Mesenchymal stem cell (in vitro differentiated cells and primary cell): ENCODE measurements at regions not wholly inside any gene's neighbourhood (a gene's known extent, or its start where the extent isn't known, plus 50 kb on each side); places are given as distances from the start of the nearest gene placed in this dataset.

Source experiments
- DNase-seq: peaks from one replicate; pipeline ENCODE4 v3.0.0-alpha.2; 2013
- H2AFZ ChIP-seq: one replicate; pipeline ENCODE4 v1.6.1; 2013; ENCODE audit warnings: low read depth, mild to moderate bottlenecking, control low read depth, inconsistent platforms, low read length, moderate library complexity
- H2AK5ac ChIP-seq: 2 replicates; pipeline ENCODE4 v1.6.1; 2013; ENCODE audit warnings: low read length, moderate library complexity, mild to moderate bottlenecking, inconsistent platforms; ENCODE audit not compliant: severe bottlenecking
- H2BK120ac ChIP-seq: one replicate; pipeline ENCODE4 v1.6.1; 2013; ENCODE audit warnings: low read depth, mild to moderate bottlenecking, inconsistent platforms, low read length, moderate library complexity
- H2BK12ac ChIP-seq, 2 experiments: one replicate each; pipeline ENCODE4 v1.6.1; 2013; ENCODE audit warnings: inconsistent platforms in 2 of 2, low read length in 2 of 2, mild to moderate bottlenecking in 2 of 2, moderate library complexity in 2 of 2, control low read depth in 1 of 2
- H2BK15ac ChIP-seq: one replicate; pipeline ENCODE4 v1.6.1; 2013; ENCODE audit warnings: mild to moderate bottlenecking, low read depth, inconsistent platforms; ENCODE audit not compliant: poor library complexity, severe bottlenecking
- H2BK5ac ChIP-seq: 2 replicates; pipeline ENCODE4 v1.6.1; 2013; ENCODE audit warnings: low read depth, mild to moderate bottlenecking, low read length, control low read depth, inconsistent platforms; ENCODE audit not compliant: poor library complexity, severe bottlenecking
- H3K14ac ChIP-seq, 2 experiments: one replicate each; pipeline ENCODE4 v1.6.1; 2013; ENCODE audit warnings: inconsistent platforms in 2 of 2, low read length in 2 of 2, control low read depth in 1 of 2, mild to moderate bottlenecking in 1 of 2, moderate library complexity in 1 of 2
- H3K18ac ChIP-seq, 2 experiments: one replicate each; pipeline ENCODE4 v1.6.1; 2013; ENCODE audit warnings: inconsistent platforms in 2 of 2, low read length in 2 of 2, control low read depth in 1 of 2, low read depth in 1 of 2, mild to moderate bottlenecking in 1 of 2
- H3K23ac ChIP-seq, 2 experiments: one replicate each; pipeline ENCODE4 v1.6.1; 2013; ENCODE audit warnings: inconsistent platforms in 2 of 2, low read length in 2 of 2, mild to moderate bottlenecking in 2 of 2, moderate library complexity in 2 of 2, control low read depth in 1 of 2
- H3K27ac ChIP-seq: 2 replicates; pipeline ENCODE4 v1.5.1; 2013; ENCODE audit warnings: mild to moderate bottlenecking, moderate library complexity, low read length, control low read depth, inconsistent platforms; ENCODE audit not compliant: poor library complexity, severe bottlenecking
- H3K27me3 ChIP-seq, 2 experiments: 2 replicates each; pipeline versions ENCODE4 v1.6.1 to v1.7.0; 2013; ENCODE audit warnings: low read length in 2 of 2, mild to moderate bottlenecking in 2 of 2, moderate library complexity in 2 of 2, control low read depth in 1 of 2, inconsistent platforms in 1 of 2; ENCODE audit not compliant: control insufficient read depth in 1 of 2, insufficient read depth in 1 of 2
- H3K36me3 ChIP-seq, 2 experiments: 2 replicates each; pipeline versions ENCODE4 v1.6.1 to v1.7.0; 2013; ENCODE audit warnings: low read length in 2 of 2, control low read depth in 1 of 2, inconsistent platforms in 1 of 2, low read depth in 1 of 2, mild to moderate bottlenecking in 1 of 2; ENCODE audit not compliant: insufficient read depth in 2 of 2, control insufficient read depth in 1 of 2
- H3K4ac ChIP-seq, 2 experiments: one replicate each; pipeline ENCODE4 v1.6.1; 2013; ENCODE audit warnings: inconsistent platforms in 2 of 2, low read length in 2 of 2, mild to moderate bottlenecking in 2 of 2, moderate library complexity in 2 of 2, control low read depth in 1 of 2, low read depth in 1 of 2
- H3K4me1 ChIP-seq: 2 replicates; pipeline ENCODE4 v1.6.1; 2013; ENCODE audit warnings: low read depth, low read length, control low read depth; ENCODE audit not compliant: control insufficient read depth, insufficient read depth
- H3K4me2 ChIP-seq: 2 replicates; pipeline ENCODE4 v1.6.1; 2013; ENCODE audit warnings: low read length, mild to moderate bottlenecking, inconsistent platforms; ENCODE audit not compliant: poor library complexity, severe bottlenecking
- H3K4me3 ChIP-seq, 2 experiments: 2 replicates each; pipeline versions ENCODE4 v1.5.1 to v1.7.0; 2013; ENCODE audit warnings: low read length in 2 of 2, mild to moderate bottlenecking in 2 of 2, control low read depth in 1 of 2, low read depth in 1 of 2; ENCODE audit not compliant: insufficient read depth in 1 of 2
- H3K79me1 ChIP-seq: replicated peaks from 2 replicates; pipeline ENCODE4 v1.6.1; 2013; ENCODE audit warnings: mild to moderate bottlenecking, control low read depth, low read length, inconsistent platforms; ENCODE audit not compliant: poor library complexity, severe bottlenecking
- H3K9ac ChIP-seq: 2 replicates; pipeline ENCODE4 v1.7.0; 2013; ENCODE audit warnings: mild to moderate bottlenecking, low read length, moderate library complexity
- H3K9me3 ChIP-seq: 2 replicates; pipeline ENCODE4 v1.7.0; 2013; ENCODE audit warnings: mild to moderate bottlenecking, low read length; ENCODE audit not compliant: control insufficient read depth
- H4K8ac ChIP-seq: one replicate; pipeline ENCODE4 v1.6.1; 2013; ENCODE audit warnings: inconsistent platforms, mild to moderate bottlenecking, low read length, moderate library complexity
- H4K91ac ChIP-seq: one replicate; pipeline ENCODE4 v1.6.1; 2013; ENCODE audit warnings: mild to moderate bottlenecking, low read length, inconsistent platforms
- WGBS: methylation state at CpG from one replicate; pipeline ENCODE4 v1.1.7; 2013; ENCODE audit warnings: mixed read lengths; 5-methylcytosine and 5-hydroxymethylcytosine counted together

DNA sequence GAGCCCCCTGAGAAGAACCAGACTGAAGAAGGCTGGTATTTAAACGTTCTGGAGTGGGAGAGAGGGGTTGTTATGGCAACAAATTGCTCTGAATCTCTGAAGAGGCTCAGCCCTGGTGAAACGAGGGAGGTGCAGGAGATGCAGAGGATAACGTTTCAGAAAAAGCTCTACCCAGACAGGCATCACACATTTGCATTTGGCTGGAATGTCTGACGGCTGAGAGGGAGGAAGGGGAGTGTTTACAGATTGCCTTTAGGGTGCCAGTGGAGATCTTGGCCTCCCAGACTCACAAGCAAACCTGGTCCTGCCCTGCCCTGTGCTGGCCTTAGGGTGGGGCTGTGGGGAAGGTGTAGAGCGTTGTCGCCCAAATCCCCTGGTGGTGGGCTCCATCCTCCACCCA, 169.0 kb upstream of the AJAP1 start:
- Histone ChIP-seq H3K9ac (no peak overlapping the region), H3K79me1 (no peaks in the 10 kb centered on the region), H2AK5ac (no peak overlapping the region), H3K18ac (no peak overlapping the region), H3K23ac (no peak overlapping the region), H3K4me3 (no peak overlapping the region), H3K4me1 (no peaks in the 10 kb centered on the region), H2AFZ (no peak overlapping the region), H2BK120ac (no peak overlapping the region), H3K4me2 (no peak overlapping the region), H3K36me3 (no peaks in the 10 kb centered on the region), H3K27me3 (no peaks in the 10 kb centered on the region), H4K8ac (no peak overlapping the region), H3K9me3 (peaks cover 2% of the 10 kb centered on the region), H4K91ac (no peak overlapping the region), H3K14ac (no peak overlapping the region), H2BK15ac (no peak overlapping the region), H2BK5ac (no peak overlapping the region), H2BK12ac (no peak overlapping the region), H3K4ac (no peak overlapping the region), H3K27ac (no peak overlapping the region)
- no peak for DNase-seq
- WGBS = 34% methylated on average over 4 of the region's 6 CpGs

DNA sequence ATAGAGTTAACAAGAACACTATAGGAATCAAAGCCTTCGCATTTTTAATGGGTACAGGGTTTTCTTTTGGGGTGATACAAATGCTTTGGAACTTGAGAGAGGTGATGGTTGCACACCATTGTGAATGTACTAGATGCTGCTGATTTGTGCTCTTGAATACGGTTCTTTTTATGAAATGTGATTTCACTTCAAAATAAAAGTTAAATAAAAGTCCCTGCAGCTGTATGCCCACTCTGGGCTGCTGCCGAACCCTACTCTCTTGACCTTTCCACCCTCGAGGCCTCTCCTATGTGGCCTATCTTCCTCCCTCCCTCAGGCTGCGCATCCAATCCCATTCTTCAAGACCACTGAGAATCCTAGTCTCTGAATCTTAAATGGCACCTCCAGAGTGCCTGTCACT, 168.5 kb upstream of the AJAP1 start:
- Histone ChIP-seq H3K18ac (no peak overlapping the region), H2AK5ac (no peak overlapping the region), H2BK15ac (no peak overlapping the region), H4K91ac (no peak overlapping the region), H2AFZ (no peak overlapping the region), H3K14ac (no peak overlapping the region), H2BK5ac (no peak overlapping the region), H3K9me3 (peaks cover 2% of the 10 kb centered on the region), H3K36me3 (no peaks in the 10 kb centered on the region), H3K79me1 (no peaks in the 10 kb centered on the region), H3K4me1 (no peaks in the 10 kb centered on the region), H2BK12ac (no peak overlapping the region), H3K4ac (no peak overlapping the region), H3K23ac (no peak overlapping the region), H3K4me2 (no peak overlapping the region), H2BK120ac (no peak overlapping the region), H3K27ac (no peak overlapping the region), H3K4me3 (no peak overlapping the region), H3K9ac (no peak overlapping the region), H3K27me3 (no peaks in the 10 kb centered on the region), H4K8ac (no peak overlapping the region)
- 69% methylated on average over 4 of the region's 5 CpGs for WGBS
- no peak for DNase-seq

GRCh38 chr1:4486408-4487120, 167.8 kb upstream of the AJAP1 start:
- no peak overlapping the region for H3K9ac ChIP-seq
- peaks cover 2% of the 10 kb centered on the region for H3K9me3 ChIP-seq
- H3K36me3 ChIP-seq = no peaks in the 10 kb centered on the region
- no peak overlapping the region for H2AFZ ChIP-seq
- H3K4ac ChIP-seq = no peak overlapping the region
- no peak overlapping the region for H3K23ac ChIP-seq
- WGBS = 81% methylated on average over 22 of the region's 22 CpGs
- no peak overlapping the region for H2BK15ac ChIP-seq
- H3K79me1 ChIP-seq = no peaks in the 10 kb centered on the region
- no peak overlapping the region for H2BK120ac ChIP-seq
- no peak overlapping the region for H2AK5ac ChIP-seq
- H2BK5ac ChIP-seq = no peak overlapping the region
- H2BK12ac ChIP-seq = no peak overlapping the region
- H3K27ac ChIP-seq = no peak overlapping the region
- H4K8ac ChIP-seq = no peak overlapping the region
- H3K14ac ChIP-seq = no peak overlapping the region
- no peak overlapping the region for H3K4me2 ChIP-seq
- H3K18ac ChIP-seq = no peak overlapping the region
- DNase-seq = no peak
- no peaks in the 10 kb centered on the region for H3K27me3 ChIP-seq
- no peaks in the 10 kb centered on the region for H3K4me1 ChIP-seq
- H3K4me3 ChIP-seq = no peak overlapping the region
- H4K91ac ChIP-seq = no peak overlapping the region

DNA sequence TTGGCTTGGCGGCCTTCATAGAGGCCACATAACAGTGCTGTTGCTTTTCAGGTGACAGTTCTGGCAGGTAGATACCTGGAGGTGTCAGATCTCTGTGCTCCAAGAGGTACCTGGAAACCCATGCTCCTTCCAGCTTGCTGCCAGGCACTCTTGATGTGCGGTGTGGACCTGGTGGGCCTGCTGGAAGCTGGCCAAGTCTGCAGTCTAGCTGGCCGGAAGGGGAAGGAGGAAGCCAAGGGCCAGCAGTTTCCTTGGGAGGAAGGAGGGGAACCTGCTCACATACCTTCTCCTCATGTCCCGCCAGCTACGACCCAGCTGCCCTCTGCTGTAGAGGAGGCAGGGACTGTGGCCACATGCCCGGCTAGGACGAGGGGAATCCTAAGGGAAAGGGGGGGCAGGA, 166.4 kb upstream of the AJAP1 start:
- Histone ChIP-seq H3K4me1 (no peaks in the 10 kb centered on the region), H3K18ac (no peak overlapping the region), H3K4ac (no peak overlapping the region), H3K79me1 (no peaks in the 10 kb centered on the region), H2BK12ac (no peak overlapping the region), H3K9me3 (peaks cover 2% of the 10 kb centered on the region), H3K27me3 (no peaks in the 10 kb centered on the region), H3K4me2 (no peak overlapping the region), H3K14ac (no peak overlapping the region), H2AK5ac (no peak overlapping the region), H3K9ac (no peak overlapping the region), H3K4me3 (no peak overlapping the region), H2BK5ac (no peak overlapping the region), H2AFZ (no peak overlapping the region), H4K91ac (no peak overlapping the region), H3K36me3 (no peaks in the 10 kb centered on the region), H3K23ac (no peak overlapping the region), H3K27ac (no peak overlapping the region), H2BK15ac (no peak overlapping the region), H4K8ac (no peak overlapping the region), H2BK120ac (no peak overlapping the region)
- 74% methylated on average over 7 of the region's 7 CpGs for WGBS
- no peak for DNase-seq
